Ascending aorta (tissue), 2 donors: ENCODE measurements at regions not wholly inside any gene's neighbourhood (a gene's known extent, or its start where the extent isn't known, plus 50 kb on each side); places are given as distances from the start of the nearest gene placed in this dataset.

Source experiments
- DNase-seq, 2 donors: peaks; one replicate each; pipeline ENCODE4 v3.0.0-alpha.2; 2019; ENCODE audit warnings: low spot score in 2 of 2
- H3K27ac ChIP-seq, 2 donors: fragments of 200-600 bp; sonication (generic); one replicate each; pipeline ENCODE4 v1.5.1; 2016 to 2017; ENCODE audit warnings: mild to moderate bottlenecking in 1 of 2
- H3K27me3 ChIP-seq: fragments of 200-600 bp; sonication (generic); one replicate; pipeline ENCODE4 v1.5.1; 2017
- H3K36me3 ChIP-seq, 2 donors: fragments of 200-600 bp; sonication (generic); one replicate each; pipeline ENCODE4 v1.5.1; 2016
- H3K4me1 ChIP-seq, 2 donors: fragments of 200-600 bp; sonication (generic); one replicate each; pipeline ENCODE4 v1.5.1; 2016 to 2017; ENCODE audit warnings: mild to moderate bottlenecking in 1 of 2
- H3K4me3 ChIP-seq, 2 donors: fragments of 200-600 bp; sonication (generic); one replicate each; pipeline ENCODE4 v1.5.1; 2016 to 2017; ENCODE audit warnings: mild to moderate bottlenecking in 1 of 2
- H3K9me3 ChIP-seq, 2 donors: fragments of 200-600 bp; sonication (generic); one replicate each; pipeline ENCODE4 v1.5.1; 2016
- CTCF ChIP-seq, 3 experiments: fragments of 200-600 bp in 2 of 3; fragments of 450-650 bp in 1 of 3; sonication (generic) in 2 of 3; IDR thresholded peaks; one replicate each; pipeline ENCODE4 v1.5.1; 2016 to 2019; ENCODE audit warnings: antibody characterized with exemption in 3 of 3, mild to moderate bottlenecking in 1 of 3, moderate library complexity in 1 of 3
- intact Hi-C: fragments of 100-400 bp; cut with DNase I; formaldehyde crosslinking; loops from one replicate; pipeline ENCODE4 v1.15.1; 2023

GRCh38 chr11:134663506-134664313 is 251.7 kb upstream of the B3GAT1 start:
- Histone ChIP-seq H3K27me3 (no peaks in the 10 kb centered on the region), H3K36me3 (no peaks in the 10 kb centered on the region), H3K4me1 (no peaks in the 10 kb centered on the region), H3K9me3 (no peaks in the 10 kb centered on the region), H3K4me3 (no peak overlapping the region), H3K27ac (no peak overlapping the region)
- intact Hi-C loops = no loop called here
- TF ChIP-seq CTCF (IDR thresholded peaks at IDR 0.05) = no peak
- peak in 1 of 2 donors; percentile 39 for DNase-seq

- no peak overlapping the region for H3K4me3 ChIP-seq
- H3K27ac ChIP-seq = no peak overlapping the region
- intact Hi-C loops = no loop called here
- H3K36me3 ChIP-seq = no peaks in the 10 kb centered on the region
- H3K9me3 ChIP-seq = no peaks in the 10 kb centered on the region
- DNase-seq = peak in 1 of 2 donors; percentile 27
- H3K27me3 ChIP-seq = no peaks in the 10 kb centered on the region
- no peaks in the 10 kb centered on the region for H3K4me1 ChIP-seq
- TF ChIP-seq CTCF (IDR thresholded peaks at IDR 0.05) = no peak
Observed at GRCh38 chr11:134662629-134663360, 250.8 kb upstream of the B3GAT1 start.

GRCh38 chr11:134661660-134662059 is 249.6 kb upstream of the B3GAT1 start:
- H3K27me3 ChIP-seq = no peaks in the 10 kb centered on the region
- TF ChIP-seq CTCF (IDR thresholded peaks at IDR 0.05) = no peak
- no peaks in the 10 kb centered on the region for H3K9me3 ChIP-seq
- no peaks in the 10 kb centered on the region for H3K4me1 ChIP-seq
- H3K27ac ChIP-seq = no peak overlapping the region
- H3K4me3 ChIP-seq = no peak overlapping the region
- intact Hi-C loops = no loop called here
- no peaks in the 10 kb centered on the region for H3K36me3 ChIP-seq
- DNase-seq = peak in 1 of 2 donors; percentile 41

DNA sequence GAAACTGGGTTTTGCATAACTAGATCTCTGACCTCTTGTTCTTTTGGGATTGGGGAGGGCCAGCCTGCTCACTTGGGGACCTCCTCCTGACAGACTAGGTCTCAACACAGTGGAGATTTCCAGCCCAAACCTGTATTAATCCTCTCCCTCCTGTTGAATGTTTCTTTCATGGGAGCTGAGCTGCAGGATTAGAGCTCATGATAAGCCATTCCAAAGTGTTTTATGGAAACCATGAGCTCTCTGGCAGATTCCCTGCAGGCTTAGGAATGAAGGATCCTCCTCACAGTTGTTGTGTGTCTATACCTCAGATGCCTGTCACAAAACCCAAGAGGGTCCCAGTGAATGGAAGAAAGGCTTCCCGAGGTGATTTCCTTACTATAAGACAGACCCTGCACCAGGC is 248.4 kb upstream of the B3GAT1 start:
- Histone ChIP-seq H3K36me3 (no peaks in the 10 kb centered on the region), H3K4me1 (no peaks in the 10 kb centered on the region), H3K27ac (no peak overlapping the region), H3K4me3 (no peak overlapping the region), H3K27me3 (no peaks in the 10 kb centered on the region), H3K9me3 (no peaks in the 10 kb centered on the region)
- DNase-seq = peak in 1 of 2 donors; percentile 15
- TF ChIP-seq CTCF (IDR thresholded peaks at IDR 0.05) = no peak
- intact Hi-C loops = no loop called here

GRCh38 chr11:134659882-134660281 is 247.8 kb upstream of the B3GAT1 start:
- H3K4me1 ChIP-seq = no peaks in the 10 kb centered on the region
- TF ChIP-seq CTCF (IDR thresholded peaks at IDR 0.05) = no peak
- no peaks in the 10 kb centered on the region for H3K36me3 ChIP-seq
- H3K9me3 ChIP-seq = no peaks in the 10 kb centered on the region
- no peak overlapping the region for H3K27ac ChIP-seq
- intact Hi-C loops = no loop called here
- no peak overlapping the region for H3K4me3 ChIP-seq
- peak in 1 of 2 donors; percentile 38 for DNase-seq
- H3K27me3 ChIP-seq = no peaks in the 10 kb centered on the region
